Stimulated activated CD4-positive, alpha-beta T cell treated with anti-CD3 and anti-CD28 coated beads, Interleukin-12 subunit alpha, Interleukin-12 subunit beta, amount 100 ng/mL, for 4 hours (primary cell): ENCODE measurements at regions not wholly inside any gene's neighbourhood (a gene's known extent, or its start where the extent isn't known, plus 50 kb on each side); places are given as distances from the start of the nearest gene placed in this dataset.

ENCODE experiments used
- DNase-seq: peaks from one replicate; pipeline ENCODE4 v3.0.0-alpha.2; 2020

GRCh38 chr6:110033101-110033500, 55.0 kb downstream of the GPR6 start:
- DNase-seq, result no peak

GRCh38 chr6:110033749-110034666, 55.9 kb downstream of the GPR6 start:
- no peak for DNase-seq

DNA sequence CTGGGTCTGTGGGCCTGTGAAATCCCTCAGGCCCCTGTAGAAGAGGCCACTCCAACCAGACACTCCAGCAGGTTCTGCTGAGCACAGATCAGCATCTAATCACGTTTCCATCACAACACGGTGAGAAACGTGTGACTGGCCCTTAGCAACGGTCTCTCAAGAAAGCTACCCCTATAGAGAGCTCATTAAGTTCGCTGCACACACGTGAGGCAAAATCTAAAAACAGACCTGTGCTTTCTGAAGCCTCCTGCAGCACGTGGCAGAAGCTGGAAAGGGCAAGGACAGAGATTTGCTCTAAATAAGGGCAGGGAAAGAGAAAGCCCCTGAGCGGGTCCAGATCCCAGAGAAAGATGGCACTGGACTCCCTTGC, 56.5 kb downstream of the GPR6 start:
- DNase-seq, result no peak

DNA sequence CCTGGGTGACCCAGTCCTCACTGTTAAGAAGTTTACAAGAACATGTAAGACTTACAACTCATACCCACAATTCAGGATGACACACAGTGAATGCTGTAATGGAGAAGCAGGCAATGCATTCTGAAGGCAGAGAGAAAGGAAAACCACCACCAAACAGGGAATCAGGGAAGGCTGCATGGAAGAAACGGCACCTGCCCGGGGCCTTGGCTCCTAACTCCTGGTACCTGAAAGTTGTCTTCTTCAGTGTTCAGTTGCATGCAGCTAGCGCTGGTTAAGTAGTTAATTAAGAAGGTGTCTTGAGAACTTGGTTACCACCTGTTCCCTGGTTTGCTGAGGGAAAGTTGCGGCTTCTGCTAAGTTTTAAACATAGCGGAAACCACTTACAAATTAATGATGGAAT, 57.2 kb downstream of the GPR6 start:
- DNase-seq, result no peak

DNA sequence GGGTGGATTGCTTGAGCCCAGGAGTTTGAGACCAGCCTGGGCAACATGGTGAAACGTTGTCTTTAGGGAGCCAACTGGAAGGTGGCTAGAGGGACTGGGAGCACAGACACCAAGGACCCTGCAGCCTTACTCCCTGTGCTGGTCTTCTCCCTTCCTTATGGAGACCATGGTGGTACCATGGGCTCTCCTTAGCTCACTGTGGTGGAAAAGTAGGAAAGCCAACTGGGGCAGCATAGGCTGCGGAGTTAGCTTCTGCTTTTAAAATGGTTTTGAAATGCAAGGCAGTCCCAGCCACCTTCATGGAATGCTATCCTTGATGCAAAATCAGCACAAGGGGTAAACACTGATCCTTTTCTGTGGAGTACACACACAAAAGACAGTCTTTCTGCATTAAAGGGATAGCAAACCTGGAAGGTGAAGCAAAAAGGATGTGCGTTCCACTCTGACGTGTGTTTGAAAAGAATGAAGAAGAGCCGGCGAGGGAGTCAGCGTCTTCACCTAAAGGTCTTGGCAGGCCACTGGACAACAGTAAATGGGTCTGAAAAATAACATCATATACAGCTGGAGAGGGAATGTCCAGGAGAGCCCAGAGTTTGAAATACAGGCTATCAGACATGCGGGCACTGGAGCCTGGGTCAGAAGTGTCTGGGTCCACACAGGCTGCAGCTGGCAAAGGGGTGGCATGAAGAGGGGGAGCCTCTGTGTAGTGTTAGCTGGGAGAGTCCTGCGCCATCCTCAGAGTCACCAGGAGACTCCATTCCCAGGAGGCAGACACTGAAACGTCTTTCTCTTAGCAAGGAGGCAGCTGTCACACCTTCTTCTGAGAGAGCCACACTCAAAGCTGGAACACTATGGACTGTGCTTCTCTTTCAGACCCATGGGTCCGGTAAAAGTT, 58.5 kb downstream of the GPR6 start:
- DNase-seq, result no peak

DNA sequence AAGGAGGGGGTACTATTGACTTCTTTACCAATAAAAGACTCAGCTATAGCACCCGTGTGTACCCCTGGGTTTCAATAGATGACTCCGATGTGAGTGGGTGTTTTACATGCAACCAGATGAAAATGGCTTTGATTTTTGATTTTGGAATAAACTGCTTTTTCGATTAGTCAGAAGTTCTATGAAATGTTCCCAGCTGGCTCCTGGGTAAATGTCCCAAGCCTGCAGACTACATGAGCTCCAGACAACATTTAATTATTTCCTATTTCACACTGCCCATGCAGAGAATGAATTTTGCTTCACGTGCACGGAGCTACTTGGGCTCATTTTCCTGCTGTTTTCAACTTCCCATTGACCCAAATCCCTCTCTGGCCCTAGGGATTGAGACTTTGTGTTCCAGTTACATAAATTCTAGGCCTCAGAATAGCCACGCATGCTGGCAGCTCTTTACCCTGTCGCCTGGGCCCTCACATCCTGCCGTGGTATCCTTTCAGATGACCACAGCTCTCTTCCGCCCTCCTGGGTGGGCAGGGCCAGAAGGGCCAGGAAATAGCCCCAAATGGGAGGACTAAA, 59.7 kb downstream of the GPR6 start:
- DNase-seq, result no peak

DNA sequence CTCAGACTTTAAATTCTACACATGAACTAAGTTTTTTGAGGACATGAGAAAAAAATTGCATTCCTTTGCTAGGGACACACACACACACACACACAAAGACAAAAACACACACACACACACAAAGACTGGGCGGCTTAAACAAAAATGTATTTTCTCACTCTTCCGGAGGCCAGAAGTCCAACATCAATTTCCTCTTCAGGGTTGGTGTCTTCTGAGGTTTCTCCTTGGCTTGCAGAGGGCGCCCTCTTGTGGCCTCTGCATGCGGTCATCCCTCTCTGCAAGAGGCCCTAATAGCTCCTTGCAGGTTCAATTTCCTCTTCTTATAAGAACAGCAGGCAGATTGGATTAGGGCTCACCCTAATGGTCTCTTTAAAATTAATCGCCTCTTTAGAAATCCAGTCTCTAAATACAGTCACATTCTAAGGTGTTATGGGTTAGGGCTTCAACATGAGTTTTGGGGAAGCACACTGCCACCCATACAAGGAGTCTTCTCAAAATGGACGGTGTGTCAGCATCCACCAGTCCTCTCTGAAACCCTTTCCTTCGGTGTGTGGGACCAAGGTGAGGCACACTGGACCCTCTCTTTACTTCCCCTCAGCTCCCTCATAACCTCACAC, 61.4 kb downstream of the GPR6 start:
- peak; percentile 77 for DNase-seq

GRCh38 chr6:110039981-110040383, 61.9 kb downstream of the GPR6 start:
- DNase-seq, result peak; percentile 26

GRCh38 chr6:110040716-110041115, 62.6 kb downstream of the GPR6 start:
- no peak for DNase-seq

- no peak for DNase-seq
These were observed 63.0 kb downstream of the GPR6 start for GRCh38 chr6:110041126-110041525.

DNA sequence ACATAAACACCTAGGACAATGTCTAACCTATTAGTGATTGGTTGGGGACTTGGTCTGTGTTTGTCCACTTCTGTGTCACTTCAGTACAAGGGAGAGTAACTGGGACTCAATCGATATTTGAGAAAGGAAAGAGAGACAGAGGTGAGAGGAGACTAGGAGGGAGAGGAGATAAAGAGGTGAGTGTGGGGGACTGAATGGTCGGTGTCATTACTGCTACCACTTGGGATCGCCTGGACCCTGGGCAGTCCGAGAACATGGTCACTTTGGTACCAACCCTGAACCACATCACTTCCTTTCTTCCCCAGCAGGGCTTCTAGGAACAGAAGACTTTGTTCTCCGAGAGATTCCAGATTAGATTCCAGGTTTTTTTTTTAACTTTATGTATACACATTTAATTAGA, 63.7 kb downstream of the GPR6 start:
- DNase-seq, result no peak

DNA sequence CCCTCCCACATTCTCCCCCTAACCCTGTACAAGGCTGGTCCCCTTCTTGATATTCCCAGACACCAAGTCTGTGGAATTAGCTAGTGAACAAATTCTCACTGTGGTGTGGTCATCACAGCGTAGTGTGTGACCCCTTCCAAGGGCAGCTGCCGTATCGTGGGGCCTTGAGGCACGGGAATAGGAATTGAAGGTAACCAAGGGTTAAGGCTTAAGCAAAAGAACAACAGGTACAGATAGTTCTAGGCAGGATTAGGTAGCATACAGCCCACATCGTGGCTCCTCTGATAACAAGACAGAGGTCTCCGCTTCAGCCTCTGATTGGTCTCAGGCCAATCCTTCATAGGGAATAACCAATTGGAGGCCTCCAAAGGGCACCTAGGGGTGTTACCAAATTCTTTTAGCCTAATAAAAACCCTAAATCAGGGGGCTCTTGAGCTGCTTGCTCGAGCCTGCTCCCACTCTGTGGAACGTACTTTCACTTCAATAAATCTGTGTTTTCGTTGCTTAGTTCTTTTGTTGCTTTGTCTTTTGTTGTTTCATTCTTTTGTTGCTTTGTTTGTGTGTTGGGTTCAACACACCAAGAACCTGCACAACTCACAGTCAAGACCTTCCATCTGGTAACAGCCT, 64.7 kb downstream of the GPR6 start:
- no peak for DNase-seq

GRCh38 chr6:110043366-110043994, 65.4 kb downstream of the GPR6 start:
- DNase-seq, result no peak

DNA sequence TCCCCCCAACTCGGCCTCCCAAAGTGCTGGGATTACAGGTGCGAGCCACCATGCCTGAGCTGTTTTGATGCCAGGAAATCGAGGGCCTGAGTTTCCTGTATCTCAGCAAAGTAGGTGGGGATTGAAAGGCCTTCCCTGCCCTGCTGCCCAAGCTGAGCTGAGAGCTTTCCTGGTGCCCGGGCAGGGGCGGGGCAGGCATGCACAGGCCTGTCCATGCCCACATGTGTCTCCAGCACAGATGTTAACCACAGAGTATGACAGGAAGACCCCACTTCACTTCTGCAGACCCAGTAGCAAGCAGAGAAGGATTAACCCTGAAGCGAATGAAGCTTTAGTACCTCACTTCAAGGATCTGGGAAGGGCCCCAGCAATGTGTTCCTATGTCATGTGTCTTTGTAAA, 66.0 kb downstream of the GPR6 start:
- DNase-seq, result no peak

DNA sequence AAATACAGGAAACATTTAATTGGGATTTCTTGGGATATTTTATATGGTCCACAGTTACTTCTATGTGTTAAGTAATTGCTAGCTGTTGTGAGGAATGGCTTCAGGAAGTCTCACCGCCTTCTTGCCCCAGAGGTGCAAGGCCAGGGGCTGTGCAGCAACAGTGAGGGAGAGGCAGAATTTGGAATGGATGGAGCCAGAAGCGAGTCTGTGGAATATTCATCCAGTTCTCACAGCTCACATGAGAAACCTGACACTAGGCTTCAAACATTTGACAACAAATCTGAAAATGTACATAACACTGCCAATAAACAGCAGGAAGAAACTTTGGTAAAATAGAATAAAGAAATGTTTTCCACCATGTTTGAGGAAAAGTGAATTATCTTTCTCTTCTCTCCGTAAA, 66.5 kb downstream of the GPR6 start:
- DNase-seq, result no peak

DNA sequence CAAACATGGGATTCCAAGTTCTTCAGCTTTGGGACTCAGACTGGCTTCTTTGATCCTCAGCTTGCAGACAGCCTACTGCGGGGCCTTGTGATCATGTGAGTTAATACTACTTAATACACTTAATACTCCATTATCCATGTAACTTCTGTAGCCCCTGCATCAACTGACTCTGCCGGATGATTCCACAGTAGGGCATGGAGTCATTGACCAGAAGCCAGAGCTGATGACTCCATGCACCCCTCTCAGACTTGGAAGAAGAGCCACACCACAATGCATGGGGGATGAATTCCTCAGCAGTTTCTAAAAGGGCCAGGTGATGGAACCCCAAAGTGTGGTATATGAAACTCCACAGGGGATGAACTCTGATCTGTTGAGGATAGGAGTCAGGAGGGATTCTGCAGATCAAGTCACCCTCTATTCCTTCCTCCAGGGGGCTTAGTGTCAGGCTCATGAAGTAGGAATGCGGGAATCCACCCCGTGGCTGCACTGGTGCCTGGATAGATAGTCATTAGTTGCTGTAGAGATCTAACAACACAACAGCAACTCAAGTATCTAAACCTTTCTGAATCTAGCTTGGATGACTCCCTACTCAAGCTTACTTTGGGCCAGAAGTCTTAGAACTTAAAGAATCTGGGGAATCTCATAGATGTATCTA, 70.2 kb downstream of the GPR6 start:
- DNase-seq, result no peak

GRCh38 chr6:110049696-110050439, 71.8 kb downstream of the GPR6 start:
- no peak for DNase-seq
